ENCODE measurements at regions not wholly inside any gene's neighbourhood (a gene's known extent, or its start where the extent isn't known, plus 50 kb on each side); places are given as distances from the start of the nearest gene placed in this dataset.

GRCh38 chr6:169847141-169847674 lies 95.8 kb downstream of the ERMARD start:
- no peak overlapping the region for H3K4me3 ChIP-seq (ENCODE audit: low read length)
- TF ChIP-seq CTCF (IDR thresholded peaks at IDR 0.05; ENCODE audit: insufficient read depth, low read depth, low read length, missing control alignments) = no peak

GRCh38 chr6:169846286-169847056 lies 95.0 kb downstream of the ERMARD start:
- TF ChIP-seq CTCF (IDR thresholded peaks at IDR 0.05; ENCODE audit: insufficient read depth, low read depth, low read length, missing control alignments) = no peak
- no peak overlapping the region for H3K4me3 ChIP-seq (ENCODE audit: low read length)
- no peak for DNase-seq (ENCODE audit: low read depth)

More at GRCh38 chr6:169847141-169847674, 95.8 kb downstream of the ERMARD start:
- no peak for DNase-seq (ENCODE audit: low read depth)

- TF ChIP-seq CTCF (IDR thresholded peaks at IDR 0.05; ENCODE audit: insufficient read depth, low read depth, low read length, missing control alignments) = no peak
- no peak for DNase-seq (ENCODE audit: low read depth)
- H3K4me3 ChIP-seq (ENCODE audit: low read length) = no peak overlapping the region
Measured at GRCh38 chr6:169845426-169846285, 94.2 kb downstream of the ERMARD start.

GRCh38 chr6:169844946-169845345 lies 93.5 kb downstream of the ERMARD start:
- no peak for TF ChIP-seq CTCF (IDR thresholded peaks at IDR 0.05; ENCODE audit: insufficient read depth, low read depth, low read length, missing control alignments)
- no peak overlapping the region for H3K4me3 ChIP-seq (ENCODE audit: low read length)
- no peak for DNase-seq (ENCODE audit: low read depth)

- no peak for DNase-seq (ENCODE audit: low read depth)
- no peak for TF ChIP-seq CTCF (IDR thresholded peaks at IDR 0.05; ENCODE audit: insufficient read depth, low read depth, low read length, missing control alignments)
- no peak overlapping the region for H3K4me3 ChIP-seq (ENCODE audit: low read length)
Measured at GRCh38 chr6:169843991-169844390, 92.6 kb downstream of the ERMARD start.

GRCh38 chr6:169843110-169843509 lies 91.7 kb downstream of the ERMARD start:
- no peak overlapping the region for H3K4me3 ChIP-seq (ENCODE audit: low read length)
- no peak for TF ChIP-seq CTCF (IDR thresholded peaks at IDR 0.05; ENCODE audit: insufficient read depth, low read depth, low read length, missing control alignments)
- no peak for DNase-seq (ENCODE audit: low read depth)

Measured in epithelial cell of esophagus (primary cell).